Calu3 (cell line): ENCODE measurements at regions not wholly inside any gene's neighbourhood (a gene's known extent, or its start where the extent isn't known, plus 50 kb on each side); places are given as distances from the start of the nearest gene placed in this dataset.

Source experiments
- BruUV-seq: library from RNA; stranded (reverse); fragments of 400-500 nt; replicated peaks from 2 replicates; lab custom pipeline; 2021; lab: Mats Ljungman, UMichigan
- CTCF ChIA-PET: fragments of 300-600 bp; sonication (Branson Sonifier 250); formaldehyde crosslinking; loops from one replicate; lab custom pipeline; 2022; ENCODE audit warnings: antibody characterized with exemption; lab: Charles Lee
- DNase-seq: peaks from one replicate; pipeline ENCODE4 v3.0.0; 2022
- H3K27ac Mint-ChIP-seq: one replicate; pipeline ENCODE4 v1.8.0; 2022; ENCODE audit warnings: mixed read lengths; ENCODE audit not compliant: unreplicated experiment
- H3K27me3 Mint-ChIP-seq: one replicate; pipeline ENCODE4 v1.8.0; 2022; ENCODE audit warnings: mixed read lengths; ENCODE audit not compliant: unreplicated experiment
- H3K36me3 Mint-ChIP-seq: one replicate; pipeline ENCODE4 v1.8.0; 2022; ENCODE audit warnings: mild to moderate bottlenecking, moderate library complexity, mixed read lengths; ENCODE audit not compliant: insufficient read depth, unreplicated experiment
- H3K4me1 Mint-ChIP-seq: one replicate; pipeline ENCODE4 v1.8.0; 2022; ENCODE audit warnings: mild to moderate bottlenecking, low read depth, mixed read lengths; ENCODE audit not compliant: unreplicated experiment
- H3K4me3 Mint-ChIP-seq: one replicate; pipeline ENCODE4 v1.8.0; 2022; ENCODE audit warnings: mild to moderate bottlenecking, low read depth, moderate library complexity, mixed read lengths; ENCODE audit not compliant: unreplicated experiment
- H3K9me3 Mint-ChIP-seq: one replicate; pipeline ENCODE4 v1.8.0; 2022; ENCODE audit warnings: low read depth, mixed read lengths; ENCODE audit not compliant: unreplicated experiment
- intact Hi-C: fragments of 100-400 bp; cut with micrococcal nuclease; formaldehyde crosslinking; loops from one replicate; pipeline ENCODE4 v1.10.0; 2022; ENCODE audit not compliant: unreplicated experiment
- TF ChIP-seq, protein P1 (sequence below): fragments of 200-600 bp; IDR thresholded peaks from one replicate; pipeline ENCODE4 v1.8.0; 2022; ENCODE audit warnings: antibody characterized with exemption; ENCODE audit not compliant: unreplicated experiment

- CTCF ChIA-PET: no interaction called here
- H3K4me3 Mint-ChIP-seq: no peak overlapping the region
- H3K27me3 Mint-ChIP-seq: peaks cover 89% of the 10 kb centered on the region
- no peak overlapping the region for H3K27ac Mint-ChIP-seq
- H3K4me1 Mint-ChIP-seq: no peaks in the 10 kb centered on the region
- no peaks in the 10 kb centered on the region for H3K9me3 Mint-ChIP-seq
- intact Hi-C loops: no loop called here
- TF ChIP-seq, protein P1, sequence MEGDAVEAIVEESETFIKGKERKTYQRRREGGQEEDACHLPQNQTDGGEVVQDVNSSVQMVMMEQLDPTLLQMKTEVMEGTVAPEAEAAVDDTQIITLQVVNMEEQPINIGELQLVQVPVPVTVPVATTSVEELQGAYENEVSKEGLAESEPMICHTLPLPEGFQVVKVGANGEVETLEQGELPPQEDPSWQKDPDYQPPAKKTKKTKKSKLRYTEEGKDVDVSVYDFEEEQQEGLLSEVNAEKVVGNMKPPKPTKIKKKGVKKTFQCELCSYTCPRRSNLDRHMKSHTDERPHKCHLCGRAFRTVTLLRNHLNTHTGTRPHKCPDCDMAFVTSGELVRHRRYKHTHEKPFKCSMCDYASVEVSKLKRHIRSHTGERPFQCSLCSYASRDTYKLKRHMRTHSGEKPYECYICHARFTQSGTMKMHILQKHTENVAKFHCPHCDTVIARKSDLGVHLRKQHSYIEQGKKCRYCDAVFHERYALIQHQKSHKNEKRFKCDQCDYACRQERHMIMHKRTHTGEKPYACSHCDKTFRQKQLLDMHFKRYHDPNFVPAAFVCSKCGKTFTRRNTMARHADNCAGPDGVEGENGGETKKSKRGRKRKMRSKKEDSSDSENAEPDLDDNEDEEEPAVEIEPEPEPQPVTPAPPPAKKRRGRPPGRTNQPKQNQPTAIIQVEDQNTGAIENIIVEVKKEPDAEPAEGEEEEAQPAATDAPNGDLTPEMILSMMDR: no peak
- H3K36me3 Mint-ChIP-seq: no peaks in the 10 kb centered on the region
- no peak for DNase-seq
- no TSS peak for BruUV-seq
Measured at GRCh38 chr1:30329802-30330557, 393.4 kb downstream of the MATN1 start.

- Mint-ChIP-seq H3K9me3 (no peaks in the 10 kb centered on the region), H3K36me3 (no peaks in the 10 kb centered on the region), H3K27me3 (peaks cover 95% of the 10 kb centered on the region), H3K4me1 (no peaks in the 10 kb centered on the region), H3K4me3 (no peak overlapping the region), H3K27ac (no peak overlapping the region)
- no TSS peak for BruUV-seq
- intact Hi-C loops: no loop called here
- TF ChIP-seq, protein P1: no peak
- CTCF ChIA-PET: no interaction called here
- no peak for DNase-seq
Measured at GRCh38 chr1:30329263-30329753, 394.1 kb downstream of the MATN1 start.

DNA sequence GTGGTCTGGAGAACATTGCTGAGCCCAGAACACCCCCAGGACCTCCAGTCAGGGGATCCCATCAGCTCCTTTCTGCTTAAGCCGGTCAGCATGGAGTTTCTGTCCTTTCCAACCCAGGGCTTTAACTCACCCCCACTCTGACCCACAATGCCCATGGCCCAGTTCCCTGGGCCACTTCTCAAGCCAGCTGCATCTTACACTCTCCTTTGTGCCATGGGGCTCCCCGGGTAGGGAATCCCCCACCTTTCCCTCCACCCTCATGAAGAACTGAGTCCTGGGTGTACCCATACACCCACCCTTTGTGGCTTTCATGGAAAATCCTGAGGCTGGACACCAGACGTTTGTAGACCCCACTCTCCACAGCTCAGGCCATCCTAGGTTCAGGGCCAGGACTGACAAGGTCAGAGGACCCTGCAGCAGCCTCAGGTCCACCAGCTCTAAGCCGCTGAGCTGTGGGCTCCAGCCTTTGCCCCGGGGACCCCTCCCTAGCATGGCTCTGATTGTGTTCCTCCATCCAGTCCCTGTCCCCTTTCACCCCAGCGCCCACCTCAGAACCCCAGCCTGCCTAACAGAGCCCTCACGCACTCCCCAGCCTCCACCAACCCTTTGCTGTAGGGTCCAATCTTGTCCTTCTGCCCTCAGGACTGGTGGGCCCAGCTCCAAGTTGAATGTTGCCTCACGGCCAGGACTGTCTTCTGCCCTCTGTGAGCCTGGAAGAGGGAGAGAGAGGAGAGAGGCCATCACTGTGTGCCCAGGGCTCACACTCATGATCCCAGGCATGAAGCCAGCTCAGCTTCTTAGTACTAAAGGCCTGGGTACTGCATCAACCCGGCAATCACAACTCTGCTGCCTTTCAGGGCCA is 394.8 kb downstream of the MATN1 start:
- peaks cover 100% of the 10 kb centered on the region for H3K27me3 Mint-ChIP-seq
- H3K36me3 Mint-ChIP-seq: no peaks in the 10 kb centered on the region
- BruUV-seq: no TSS peak
- H3K4me3 Mint-ChIP-seq: no peak overlapping the region
- CTCF ChIA-PET: interaction anchor here (0.5 kb wide), 1 partner anchor 441 kb away, joined by 3 read pairs; no protein-coding TSS in a partner anchor
- H3K4me1 Mint-ChIP-seq: no peaks in the 10 kb centered on the region
- TF ChIP-seq, protein P1: no peak
- intact Hi-C loops: no loop called here
- no peak for DNase-seq
- no peak overlapping the region for H3K27ac Mint-ChIP-seq
- no peaks in the 10 kb centered on the region for H3K9me3 Mint-ChIP-seq

DNA sequence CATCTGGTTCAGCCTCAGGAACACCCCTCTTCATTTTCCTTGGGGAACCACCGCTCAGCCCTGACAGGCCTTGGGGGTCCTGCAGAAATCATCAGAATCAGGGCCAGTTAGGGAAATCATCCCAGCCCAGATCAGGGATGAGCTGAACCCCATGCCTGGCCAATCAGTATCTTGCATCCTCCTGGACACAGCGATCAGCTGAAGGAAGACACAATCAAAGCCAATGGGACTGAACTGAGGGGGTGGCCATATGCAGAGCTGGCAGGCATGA is 395.4 kb downstream of the MATN1 start:
- no peak for DNase-seq
- Mint-ChIP-seq H3K4me3 (no peak overlapping the region), H3K4me1 (no peaks in the 10 kb centered on the region), H3K27ac (no peak overlapping the region), H3K9me3 (no peaks in the 10 kb centered on the region), H3K27me3 (peaks cover 100% of the 10 kb centered on the region), H3K36me3 (no peaks in the 10 kb centered on the region)
- intact Hi-C loops: no loop called here
- CTCF ChIA-PET: interaction anchor here (0.5 kb wide), 1 partner anchor 440 kb away, joined by 3 read pairs; no protein-coding TSS in a partner anchor
- TF ChIP-seq, protein P1: no peak
- BruUV-seq: no TSS peak
